ENCODE measurements at regions not wholly inside any gene's neighbourhood (a gene's known extent, or its start where the extent isn't known, plus 50 kb on each side); places are given as distances from the start of the nearest gene placed in this dataset.

- TF ChIP-seq FOXM1 (IDR thresholded peaks at IDR 0.05; ENCODE audit: borderline replicate concordance): no peak
- no peak for TF ChIP-seq SP1 (IDR thresholded peaks at IDR 0.05)
- no peak for TF ChIP-seq FOXA1 (IDR thresholded peaks at IDR 0.05)
- no peak for TF ChIP-seq ELF4 (IDR thresholded peaks at IDR 0.05)
- no peak for TF ChIP-seq NFRKB (IDR thresholded peaks at IDR 0.05)
- no peak for TF ChIP-seq SUZ12 (IDR thresholded peaks at IDR 0.05)
- no peak for TF ChIP-seq HDGF (IDR thresholded peaks at IDR 0.05; ENCODE audit: borderline replicate concordance)
- no peak for TF ChIP-seq BHLHE40 (IDR thresholded peaks at IDR 0.05; ENCODE audit: borderline replicate concordance)
- no peak for TF ChIP-seq FOXK2 (IDR thresholded peaks at IDR 0.05)
Measured at GRCh38 chr12:131533139-131533538, 177.8 kb upstream of the SFSWAP start.
